ENCODE measurements at regions not wholly inside any gene's neighbourhood (a gene's known extent, or its start where the extent isn't known, plus 50 kb on each side); places are given as distances from the start of the nearest gene placed in this dataset.
"Not testable (repeated sequence)": the region's sequence is repeated elsewhere in the genome, so short reads cannot be mapped to it uniquely, and the experiment has no call there.

GRCh38 chr9:29348999-29349398 is 1775.7 kb upstream of the C9orf72 start:
- Mint-ChIP-seq H3K27me3 (no peaks in the 10 kb centered on the region), H3K4me1 (no peaks in the 10 kb centered on the region), H3K4me3 (no peak overlapping the region), H3K27ac (no peak overlapping the region), H3K9me3 (peaks cover 2% of the 10 kb centered on the region), H3K36me3 (ENCODE audit: low read depth) (no peaks in the 10 kb centered on the region)
- DNase-seq = no peak
- ChIA-PET POLR2A (no interaction called here), CTCF (no interaction called here)

- Mint-ChIP-seq H3K27me3 (no peaks in the 10 kb centered on the region), H3K4me3 (no peak overlapping the region), H3K9me3 (peaks cover 4% of the 10 kb centered on the region), H3K27ac (no peak overlapping the region), H3K4me1 (no peaks in the 10 kb centered on the region), H3K36me3 (ENCODE audit: low read depth) (no peaks in the 10 kb centered on the region)
- DNase-seq = no peak
- CTCF ChIA-PET = no interaction called here
- POLR2A ChIA-PET = no interaction called here
These were observed 1816.1 kb upstream of the C9orf72 start for GRCh38 chr9:29389421-29389820.

GRCh38 chr9:29390859-29391258 is 1817.6 kb upstream of the C9orf72 start:
- ChIA-PET CTCF (no interaction called here), POLR2A (no interaction called here)
- Mint-ChIP-seq H3K4me1 (no peaks in the 10 kb centered on the region), H3K4me3 (no peak overlapping the region), H3K36me3 (ENCODE audit: low read depth) (no peaks in the 10 kb centered on the region), H3K9me3 (no peaks in the 10 kb centered on the region), H3K27me3 (no peaks in the 10 kb centered on the region), H3K27ac (no peak overlapping the region)
- no peak for DNase-seq

- ChIA-PET CTCF (no interaction called here), POLR2A (no interaction called here)
- no peak for DNase-seq
- Mint-ChIP-seq H3K4me3 (no peak overlapping the region), H3K4me1 (no peaks in the 10 kb centered on the region), H3K36me3 (ENCODE audit: low read depth) (no peaks in the 10 kb centered on the region), H3K9me3 (peaks cover 1% of the 10 kb centered on the region), H3K27ac (no peak overlapping the region), H3K27me3 (no peaks in the 10 kb centered on the region)
These were observed 1819.8 kb upstream of the C9orf72 start for GRCh38 chr9:29393064-29393463.

GRCh38 chr9:29394855-29395254 is 1821.6 kb upstream of the C9orf72 start:
- Mint-ChIP-seq H3K36me3 (ENCODE audit: low read depth) (no peaks in the 10 kb centered on the region), H3K27me3 (no peaks in the 10 kb centered on the region)
- no peak for DNase-seq

GRCh38 chr9:29397148-29397547 is 1823.9 kb upstream of the C9orf72 start:
- Mint-ChIP-seq H3K4me1 (no peaks in the 10 kb centered on the region), H3K27ac (no peak overlapping the region), H3K36me3 (ENCODE audit: low read depth) (no peaks in the 10 kb centered on the region), H3K4me3 (no peak overlapping the region), H3K27me3 (no peaks in the 10 kb centered on the region), H3K9me3 (peaks cover 2% of the 10 kb centered on the region)
- DNase-seq = no peak
- CTCF ChIA-PET = no interaction called here
- POLR2A ChIA-PET = no interaction called here

More at GRCh38 chr9:29394855-29395254, 1821.6 kb upstream of the C9orf72 start:
- CTCF ChIA-PET = no interaction called here
- Mint-ChIP-seq H3K4me3 (no peak overlapping the region), H3K4me1 (no peaks in the 10 kb centered on the region), H3K27ac (no peak overlapping the region), H3K9me3 (peaks cover 2% of the 10 kb centered on the region)
- POLR2A ChIA-PET = no interaction called here

- no peak for DNase-seq
- ChIA-PET CTCF (no interaction called here), POLR2A (no interaction called here)
- H3K4me3 Mint-ChIP-seq = no peak overlapping the region
- H3K27ac Mint-ChIP-seq = no peak overlapping the region
- H3K4me1 Mint-ChIP-seq = no peaks in the 10 kb centered on the region
- no peaks in the 10 kb centered on the region for H3K36me3 Mint-ChIP-seq (ENCODE audit: low read depth)
- no peaks in the 10 kb centered on the region for H3K9me3 Mint-ChIP-seq
- H3K27me3 Mint-ChIP-seq = no peaks in the 10 kb centered on the region
These were observed 1842.9 kb upstream of the C9orf72 start for GRCh38 chr9:29416204-29416603.

GRCh38 chr9:29422438-29422837 is 1849.2 kb upstream of the C9orf72 start:
- Mint-ChIP-seq H3K27ac (no peak overlapping the region), H3K27me3 (no peaks in the 10 kb centered on the region)
- POLR2A ChIA-PET = no interaction called here

GRCh38 chr9:29432191-29432590 is 1858.9 kb upstream of the C9orf72 start:
- no peak overlapping the region for H3K27ac Mint-ChIP-seq
- DNase-seq = no peak
- no peaks in the 10 kb centered on the region for H3K36me3 Mint-ChIP-seq (ENCODE audit: low read depth)
- H3K9me3 Mint-ChIP-seq = peaks cover 7% of the 10 kb centered on the region
- ChIA-PET POLR2A (no interaction called here), CTCF (no interaction called here)
- no peaks in the 10 kb centered on the region for H3K4me1 Mint-ChIP-seq
- H3K4me3 Mint-ChIP-seq = no peak overlapping the region
- H3K27me3 Mint-ChIP-seq = no peaks in the 10 kb centered on the region

More at GRCh38 chr9:29422438-29422837, 1849.2 kb upstream of the C9orf72 start:
- CTCF ChIA-PET = no interaction called here
- peaks cover 2% of the 10 kb centered on the region for H3K9me3 Mint-ChIP-seq
- no peak for DNase-seq
- H3K4me3 Mint-ChIP-seq = no peak overlapping the region
- no peaks in the 10 kb centered on the region for H3K36me3 Mint-ChIP-seq (ENCODE audit: low read depth)
- H3K4me1 Mint-ChIP-seq = no peaks in the 10 kb centered on the region

GRCh38 chr9:29432656-29433055 is 1859.4 kb upstream of the C9orf72 start:
- H3K4me1 Mint-ChIP-seq; POLR2A ChIA-PET; H3K9me3 Mint-ChIP-seq; H3K27ac Mint-ChIP-seq; H3K4me3 Mint-ChIP-seq; H3K27me3 Mint-ChIP-seq; H3K36me3 Mint-ChIP-seq (ENCODE audit: low read depth); DNase-seq; CTCF ChIA-PET: not testable (repeated sequence)

GRCh38 chr9:29435368-29435767 is 1862.1 kb upstream of the C9orf72 start:
- DNase-seq = no peak
- Mint-ChIP-seq H3K27ac (no peak overlapping the region), H3K27me3 (no peaks in the 10 kb centered on the region), H3K4me1 (no peaks in the 10 kb centered on the region), H3K36me3 (ENCODE audit: low read depth) (no peaks in the 10 kb centered on the region), H3K9me3 (peaks cover 7% of the 10 kb centered on the region), H3K4me3 (no peak overlapping the region)
- POLR2A ChIA-PET = no interaction called here
- CTCF ChIA-PET = no interaction called here

GRCh38 chr9:29437526-29437925 is 1864.2 kb upstream of the C9orf72 start:
- H3K4me1 Mint-ChIP-seq = no peaks in the 10 kb centered on the region
- peaks cover 7% of the 10 kb centered on the region for H3K9me3 Mint-ChIP-seq
- no peaks in the 10 kb centered on the region for H3K36me3 Mint-ChIP-seq (ENCODE audit: low read depth)

GRCh38 chr9:29439961-29440360 is 1866.7 kb upstream of the C9orf72 start:
- no peaks in the 10 kb centered on the region for H3K4me1 Mint-ChIP-seq
- ChIA-PET CTCF (no interaction called here), POLR2A (no interaction called here)
- H3K4me3 Mint-ChIP-seq = no peak overlapping the region
- no peak for DNase-seq
- H3K36me3 Mint-ChIP-seq (ENCODE audit: low read depth) = no peaks in the 10 kb centered on the region
- H3K27me3 Mint-ChIP-seq = no peaks in the 10 kb centered on the region
- H3K9me3 Mint-ChIP-seq = peaks cover 5% of the 10 kb centered on the region
- no peak overlapping the region for H3K27ac Mint-ChIP-seq

More at GRCh38 chr9:29437526-29437925, 1864.2 kb upstream of the C9orf72 start:
- CTCF ChIA-PET = no interaction called here
- no peak for DNase-seq
- H3K27ac Mint-ChIP-seq = no peak overlapping the region
- POLR2A ChIA-PET = no interaction called here
- no peak overlapping the region for H3K4me3 Mint-ChIP-seq
- H3K27me3 Mint-ChIP-seq = no peaks in the 10 kb centered on the region

GRCh38 chr9:29440449-29440848 is 1867.2 kb upstream of the C9orf72 start:
- CTCF ChIA-PET = no interaction called here
- no peaks in the 10 kb centered on the region for H3K27me3 Mint-ChIP-seq
- H3K4me3 Mint-ChIP-seq = no peak overlapping the region

GRCh38 chr9:29445751-29446150 is 1872.5 kb upstream of the C9orf72 start:
- DNase-seq = no peak
- H3K27me3 Mint-ChIP-seq = no peaks in the 10 kb centered on the region
- H3K9me3 Mint-ChIP-seq = peaks cover 3% of the 10 kb centered on the region
- no peaks in the 10 kb centered on the region for H3K36me3 Mint-ChIP-seq (ENCODE audit: low read depth)
- no peaks in the 10 kb centered on the region for H3K4me1 Mint-ChIP-seq
- ChIA-PET POLR2A (no interaction called here), CTCF (no interaction called here)
- no peak overlapping the region for H3K4me3 Mint-ChIP-seq
- H3K27ac Mint-ChIP-seq = no peak overlapping the region

More at GRCh38 chr9:29440449-29440848, 1867.2 kb upstream of the C9orf72 start:
- Mint-ChIP-seq H3K4me1 (no peaks in the 10 kb centered on the region), H3K36me3 (ENCODE audit: low read depth) (no peaks in the 10 kb centered on the region), H3K27ac (no peak overlapping the region), H3K9me3 (peaks cover 5% of the 10 kb centered on the region)
- no peak for DNase-seq
- POLR2A ChIA-PET = no interaction called here

Data from activated CD4-positive, alpha-beta T cell treated with anti-CD3 and anti-CD28 coated beads, Interleukin-2, amount 10 ng/mL, durations not matched to agents 7 days and 5 days (primary cell).